Retinal pigment epithelial cell (primary cell): ENCODE measurements at regions not wholly inside any gene's neighbourhood (a gene's known extent, or its start where the extent isn't known, plus 50 kb on each side); places are given as distances from the start of the nearest gene placed in this dataset.

Experiments used
- DNase-seq: peaks from one replicate; pipeline ENCODE4 v3.0.0-alpha.2; 2010; ENCODE audit warnings: low read depth
- H3K4me3 ChIP-seq: 2 replicates; pipeline ENCODE4 v1.5.1; 2011; ENCODE audit warnings: mild to moderate bottlenecking, low read length, control low read depth, moderate library complexity
- CTCF ChIP-seq: conservative IDR thresholded peaks from 2 replicates; pipeline ENCODE4 v1.5.1; 2011; ENCODE audit warnings: low read depth, low read length, control low read depth, inconsistent platforms

- no peak for TF ChIP-seq CTCF
These were observed 121.8 kb downstream of the SUDS3 start for GRCh38 chr12:118498171-118498570.

GRCh38 chr12:118500299-118500698 lies 123.9 kb downstream of the SUDS3 start:
- no peak overlapping the region for H3K4me3 ChIP-seq
- no peak for DNase-seq
- no peak for TF ChIP-seq CTCF

More at GRCh38 chr12:118498171-118498570, 121.8 kb downstream of the SUDS3 start:
- H3K4me3 ChIP-seq, result no peak overlapping the region
- DNase-seq, result no peak

GRCh38 chr12:118501489-118501888 lies 125.1 kb downstream of the SUDS3 start:
- DNase-seq, result no peak
- H3K4me3 ChIP-seq, result no peak overlapping the region
- TF ChIP-seq CTCF, result no peak

DNA sequence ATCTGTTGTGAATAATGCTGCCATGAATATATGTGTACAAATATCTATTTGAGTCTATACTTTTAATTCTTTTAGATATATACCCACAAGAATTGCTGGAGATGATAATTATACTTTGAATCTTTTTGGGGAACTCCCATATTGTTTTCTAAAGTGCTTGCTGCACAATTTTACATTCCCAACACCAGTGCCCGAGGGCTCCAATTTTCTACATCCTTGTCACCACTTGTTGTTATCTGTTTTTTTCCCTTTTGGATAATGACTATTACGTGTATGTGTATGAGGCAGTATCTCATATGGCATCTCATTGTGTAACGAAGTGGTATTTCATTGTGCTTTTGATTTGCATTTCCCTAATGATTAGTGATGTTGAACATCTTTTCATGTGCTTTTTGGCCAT lies 127.1 kb downstream of the SUDS3 start:
- no peak for DNase-seq
- TF ChIP-seq CTCF, result no peak
- no peak overlapping the region for H3K4me3 ChIP-seq

DNA sequence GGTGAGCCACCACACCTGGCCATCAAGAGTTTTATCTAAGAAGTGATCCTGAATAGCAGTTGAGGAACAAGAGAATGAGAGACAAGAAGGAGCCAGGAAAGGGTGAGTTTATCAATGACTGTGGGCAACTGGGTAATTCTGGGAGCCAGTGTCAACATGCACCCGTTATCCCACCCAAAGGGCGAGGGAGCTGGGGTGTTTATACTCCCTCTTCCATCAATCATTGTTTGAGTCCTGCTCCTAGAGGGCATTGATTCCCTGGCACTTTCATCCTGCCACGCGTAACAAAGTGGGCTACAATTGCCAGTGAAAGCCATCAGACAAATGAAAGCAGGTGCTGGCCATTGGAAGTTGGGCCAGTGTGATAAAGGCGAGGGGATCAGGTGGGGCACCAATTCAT lies 136.3 kb downstream of the SUDS3 start:
- DNase-seq, result no peak
- TF ChIP-seq CTCF, result no peak
- H3K4me3 ChIP-seq, result no peak overlapping the region

DNA sequence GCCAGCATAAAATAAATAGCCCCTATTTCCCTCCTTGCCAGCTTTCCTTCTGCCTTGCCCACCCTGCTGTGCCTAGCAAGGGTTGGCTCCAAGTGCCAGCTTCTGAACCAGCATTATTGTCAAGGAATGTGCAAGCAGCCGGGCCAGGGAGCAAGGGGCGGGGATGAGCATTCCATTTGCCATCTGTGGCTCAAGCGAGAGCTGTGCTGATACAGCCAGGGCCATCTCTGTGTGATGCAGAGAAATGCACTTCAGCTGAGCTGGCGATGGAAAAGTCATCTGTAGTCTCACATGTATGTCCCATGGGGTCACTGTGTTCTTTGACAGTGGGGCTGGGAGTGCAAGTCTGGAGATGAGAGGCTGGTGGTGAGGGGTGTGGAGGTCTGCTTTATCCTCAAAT lies 137.3 kb downstream of the SUDS3 start:
- no peak overlapping the region for H3K4me3 ChIP-seq
- no peak for DNase-seq
- no peak for TF ChIP-seq CTCF

- no peak for DNase-seq
- no peak for TF ChIP-seq CTCF
These were observed 137.9 kb downstream of the SUDS3 start for GRCh38 chr12:118514297-118514696.

More at GRCh38 chr12:118514297-118514696, 137.9 kb downstream of the SUDS3 start:
- H3K4me3 ChIP-seq, result no peak overlapping the region
